GM21825 (cell line): ENCODE measurements at regions not wholly inside any gene's neighbourhood (a gene's known extent, or its start where the extent isn't known, plus 50 kb on each side); places are given as distances from the start of the nearest gene placed in this dataset.

Source experiments
- ATAC-seq: cut with Tn5 transposase; IDR thresholded peaks from one replicate; pipeline ENCODE4 v1.9.1; 2021; ENCODE audit warnings: mild to moderate bottlenecking, moderate library complexity; ENCODE audit not compliant: unreplicated experiment

DNA sequence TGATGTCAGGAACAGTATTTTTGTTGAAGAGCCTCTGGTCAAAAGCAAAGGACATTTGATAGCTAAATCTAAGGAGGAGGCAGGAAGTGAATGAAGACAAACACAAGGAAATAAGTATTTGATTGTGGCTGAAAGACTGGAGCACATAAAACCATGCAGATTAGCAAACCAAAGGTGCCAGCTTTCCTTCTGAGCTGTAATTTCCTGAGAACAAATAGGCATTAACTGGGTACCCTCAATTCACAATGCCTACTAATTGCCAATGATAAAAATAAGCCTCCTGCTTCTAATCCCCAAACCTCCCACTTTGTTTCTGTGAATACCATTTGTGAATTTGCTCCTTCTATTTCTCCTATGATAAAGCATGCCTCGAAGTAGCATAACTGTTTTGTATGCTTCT lies 1279.6 kb upstream of the USP15 start:
- ATAC-seq: no peak

DNA sequence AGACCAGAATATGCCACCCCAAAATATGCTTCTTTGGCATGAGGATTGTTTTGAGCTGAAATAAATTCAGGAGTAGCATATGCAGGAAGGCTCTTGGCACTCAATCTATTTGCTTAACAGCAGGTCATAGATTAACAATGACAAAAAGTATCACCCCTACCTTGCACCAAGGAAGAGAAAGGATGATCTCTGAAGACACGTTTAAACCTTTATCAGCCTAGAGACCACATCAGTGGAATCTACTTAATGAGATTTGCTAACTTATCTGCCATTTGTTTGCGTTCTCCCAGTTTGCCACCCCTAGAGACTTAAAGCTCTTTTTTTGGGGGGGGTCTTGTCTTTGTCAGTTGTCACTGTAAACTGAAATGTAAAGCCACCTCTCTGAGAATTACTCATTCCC lies 1278.7 kb upstream of the USP15 start:
- no peak for ATAC-seq

DNA sequence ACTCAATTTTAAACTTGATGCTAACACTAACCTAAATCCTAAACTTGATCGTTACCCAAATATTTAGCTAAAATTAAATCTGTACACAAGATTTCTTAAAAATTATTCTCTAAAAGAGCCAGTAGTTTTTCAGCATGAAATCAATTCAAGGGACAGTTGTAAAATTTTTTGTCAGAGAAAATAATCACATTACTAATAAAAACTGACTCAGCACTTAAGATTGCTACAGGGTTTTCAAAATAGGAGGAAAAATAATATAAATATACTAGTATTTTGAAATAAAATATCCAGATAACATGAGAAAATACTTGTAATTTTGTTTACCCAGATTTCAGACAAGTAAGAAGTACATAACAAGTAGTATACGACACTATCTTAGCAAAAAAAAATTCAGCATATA lies 1268.1 kb upstream of the USP15 start:
- no peak for ATAC-seq

DNA sequence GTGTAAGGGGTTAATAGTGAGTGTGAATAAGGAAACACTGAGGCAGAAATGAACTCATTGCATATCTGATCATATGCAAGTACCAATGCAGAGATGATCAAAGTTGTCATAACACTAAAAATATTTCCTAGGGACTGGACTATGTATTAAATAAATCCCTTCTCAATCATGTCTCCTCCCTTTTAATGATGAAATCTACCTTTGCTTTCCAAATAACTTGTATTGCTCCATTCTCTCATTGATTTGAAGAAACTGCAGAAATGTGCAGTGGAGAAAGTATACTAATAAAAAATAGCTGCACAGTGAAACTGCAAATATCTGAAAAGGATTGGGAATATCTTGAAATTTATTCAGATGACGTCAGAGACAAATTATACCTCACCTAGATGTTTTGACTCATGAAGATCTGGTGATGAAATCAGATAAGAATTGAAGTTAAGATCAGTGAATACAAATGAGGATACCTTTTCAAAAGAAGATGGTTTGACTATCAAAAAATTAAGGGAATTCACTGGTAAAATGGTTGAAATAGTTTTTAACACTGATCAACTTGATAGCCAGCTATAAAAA lies 1264.9 kb upstream of the USP15 start:
- no peak for ATAC-seq

DNA sequence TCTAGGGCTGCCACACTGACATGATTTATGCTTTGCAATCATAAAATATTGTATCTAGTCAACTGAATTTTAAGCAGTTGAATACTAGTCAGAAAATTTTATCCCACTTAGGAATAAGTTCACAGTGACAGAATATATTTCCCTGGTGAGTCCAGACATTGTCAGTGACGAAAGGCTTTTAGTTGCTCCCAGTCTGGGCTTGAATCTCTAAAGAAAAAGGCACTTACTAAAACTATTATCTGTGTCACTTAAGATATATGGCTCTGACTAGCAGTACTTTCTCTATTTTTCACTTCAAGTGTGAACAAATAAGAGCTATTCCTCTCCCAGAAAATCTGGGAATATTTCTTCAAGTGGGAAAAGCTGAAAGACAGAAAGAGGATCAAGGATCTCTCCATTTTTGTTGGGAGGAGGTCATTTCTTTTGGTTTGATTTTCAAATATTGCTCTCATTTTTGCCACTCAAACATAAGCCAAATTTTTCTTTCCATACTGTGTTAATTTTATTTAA lies 1262.3 kb upstream of the USP15 start:
- ATAC-seq: no peak

DNA sequence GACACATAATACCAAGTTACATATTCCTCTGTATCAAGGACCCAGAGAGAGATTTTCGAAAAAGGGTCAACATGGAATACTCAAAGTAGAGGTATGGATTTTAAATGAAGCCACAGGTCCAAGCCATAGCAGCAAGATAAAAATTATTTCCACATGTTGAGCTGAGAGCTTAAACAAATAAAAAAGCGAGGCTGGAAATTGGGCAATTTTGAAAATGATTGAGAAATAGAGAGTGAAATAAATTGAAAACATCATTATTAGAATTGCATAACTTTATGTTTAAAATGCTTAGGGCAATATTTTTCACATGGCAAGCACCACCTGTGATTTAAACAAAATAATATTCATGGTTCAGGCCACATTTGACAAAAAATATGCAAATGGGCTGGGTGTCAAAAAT lies 1251.0 kb upstream of the USP15 start:
- ATAC-seq: no peak

DNA sequence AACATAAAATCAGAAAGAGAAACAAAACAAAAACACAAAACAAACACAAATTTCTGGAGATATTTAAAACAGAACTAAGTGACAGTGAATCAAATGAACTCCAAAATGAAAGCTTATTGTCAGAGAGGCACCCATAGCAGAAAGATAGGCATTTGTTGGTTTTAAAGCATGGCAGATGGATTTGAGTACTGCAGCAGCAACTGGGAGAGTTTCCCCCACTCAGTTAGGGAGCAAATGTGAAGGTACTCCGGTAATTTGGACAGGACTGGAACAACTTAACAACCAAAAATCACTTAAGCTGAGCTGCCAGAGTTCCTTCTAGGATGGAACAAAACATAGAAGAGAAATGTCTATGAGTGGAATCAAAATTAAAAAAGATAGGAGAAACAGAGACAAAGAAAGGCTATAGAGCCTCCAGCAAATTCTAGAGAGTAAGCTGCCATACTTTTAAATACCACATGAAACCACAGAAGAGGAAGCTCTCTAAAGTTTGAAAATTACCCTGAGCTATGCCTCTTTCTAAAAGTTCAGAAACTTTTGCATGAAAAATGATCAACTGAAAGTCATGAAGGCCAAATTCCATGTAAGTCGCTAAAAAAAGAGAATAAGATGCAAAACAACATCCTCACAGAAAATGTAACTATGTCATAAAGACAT lies 1248.3 kb upstream of the USP15 start:
- ATAC-seq: no peak

DNA sequence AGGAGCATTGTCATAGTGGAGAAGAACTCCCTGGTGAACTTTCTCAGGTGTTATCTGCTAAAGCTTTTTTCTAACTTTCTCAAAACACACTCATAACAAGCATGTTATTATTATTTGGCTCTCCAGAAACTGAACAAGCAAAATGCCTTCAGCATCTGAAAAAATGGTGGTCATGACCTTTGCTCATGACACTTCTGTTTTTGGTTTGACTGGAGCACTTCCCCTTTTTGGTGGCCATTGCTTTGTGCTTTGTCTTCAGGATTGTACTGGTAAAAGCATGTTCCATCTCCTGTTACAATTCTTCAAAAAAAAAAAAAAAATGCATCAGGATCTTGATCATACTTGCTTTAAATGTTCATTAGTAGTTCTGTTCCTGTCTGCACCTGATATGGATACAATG lies 1241.6 kb upstream of the USP15 start:
- ATAC-seq: no peak

DNA sequence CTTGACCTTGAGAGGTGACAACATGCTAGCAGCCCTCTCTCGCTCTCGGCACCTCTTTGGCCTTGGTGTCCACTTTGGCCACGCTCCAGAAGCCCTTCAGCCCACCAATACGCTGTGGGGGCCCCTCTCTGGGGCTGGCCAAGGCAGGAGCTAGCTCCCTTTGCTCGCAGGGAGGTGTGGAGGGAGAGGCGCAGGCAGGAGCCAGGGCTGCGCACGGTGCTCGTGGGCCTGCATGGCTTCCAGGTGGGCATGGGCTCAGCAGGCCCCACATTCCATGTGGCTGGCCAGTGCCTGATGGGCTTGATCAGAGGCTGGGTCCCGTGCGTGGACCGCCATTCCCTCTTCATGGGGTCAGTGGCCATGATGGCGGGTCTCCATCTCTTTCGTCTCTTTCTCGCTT lies 1237.0 kb upstream of the USP15 start:
- no peak for ATAC-seq

DNA sequence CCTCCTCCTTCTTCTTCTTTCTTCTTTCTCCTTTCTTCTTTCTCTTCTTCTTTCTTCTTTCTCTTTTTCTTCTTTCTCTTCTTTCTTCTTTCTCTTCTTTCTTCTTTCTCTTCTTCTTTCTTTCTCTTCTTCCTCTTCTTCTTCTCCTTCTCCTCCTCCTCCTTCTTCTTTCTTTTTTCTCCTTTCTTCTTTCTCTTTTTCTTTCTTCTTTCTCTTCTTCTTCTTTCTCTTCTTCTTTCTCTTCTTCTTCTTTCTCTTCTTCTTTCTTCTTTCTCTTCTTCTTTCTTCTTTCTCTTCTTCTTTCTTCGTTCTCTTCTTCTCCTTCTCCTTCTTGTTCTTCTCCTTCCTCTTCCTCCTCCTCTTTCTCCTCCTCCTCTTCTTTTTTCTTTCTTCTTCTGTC lies 1230.7 kb upstream of the USP15 start:
- no peak for ATAC-seq

DNA sequence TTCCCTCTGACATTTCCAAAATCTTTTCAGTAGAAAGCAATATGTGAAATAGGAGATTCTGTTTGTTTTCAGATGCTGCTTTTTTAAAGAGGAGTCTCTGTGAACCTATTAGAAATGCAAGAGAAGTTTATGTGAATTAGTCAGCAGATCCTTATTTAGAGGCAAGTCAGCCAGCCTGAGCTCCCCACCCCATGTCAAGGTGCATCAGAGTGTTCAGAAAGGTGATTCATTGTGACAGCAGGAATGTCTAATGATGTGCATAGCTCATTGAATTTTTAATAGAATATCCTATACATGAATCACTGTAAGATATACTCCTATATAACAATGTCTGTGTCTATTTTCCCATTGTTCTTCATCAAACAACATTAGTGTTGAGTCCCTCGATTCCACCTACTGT lies 1222.4 kb upstream of the USP15 start:
- no peak for ATAC-seq

DNA sequence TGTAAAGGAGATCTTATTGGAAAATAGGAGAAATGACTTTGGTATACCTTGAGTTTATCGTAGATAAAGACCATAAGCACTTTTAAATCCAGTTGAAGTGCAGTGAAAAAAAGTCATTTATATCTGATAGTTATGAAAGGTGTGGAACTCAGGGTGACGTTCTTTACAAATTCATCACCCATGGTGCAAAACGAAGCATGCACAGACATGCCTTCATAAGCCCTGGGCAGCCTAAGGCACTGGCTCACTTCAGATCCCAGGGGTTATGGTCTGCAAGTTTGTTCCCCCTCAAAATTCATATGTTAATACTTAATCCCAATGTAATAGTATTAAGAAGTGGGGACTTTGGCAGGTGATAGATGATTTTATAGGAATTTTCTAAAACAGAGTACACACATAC lies 1216.4 kb upstream of the USP15 start:
- no peak for ATAC-seq

DNA sequence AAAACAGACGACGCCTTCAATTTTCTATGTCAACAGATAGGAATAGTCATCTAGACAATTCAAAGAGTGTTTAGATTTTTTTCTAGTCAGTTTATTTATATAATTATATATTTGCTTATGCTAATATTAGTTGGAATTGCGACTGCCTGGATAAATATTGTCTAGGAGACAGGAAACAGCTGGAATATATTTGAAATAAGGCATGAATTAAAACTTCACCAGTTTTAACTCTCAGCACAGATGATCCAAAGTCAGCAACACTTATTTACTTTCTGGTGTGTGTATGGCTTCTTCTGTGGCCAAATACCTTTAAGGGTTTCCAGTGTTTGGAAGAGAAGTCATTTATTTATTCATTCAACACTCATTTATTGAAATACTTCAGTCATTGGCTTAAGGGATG lies 1215.4 kb upstream of the USP15 start:
- no peak for ATAC-seq

DNA sequence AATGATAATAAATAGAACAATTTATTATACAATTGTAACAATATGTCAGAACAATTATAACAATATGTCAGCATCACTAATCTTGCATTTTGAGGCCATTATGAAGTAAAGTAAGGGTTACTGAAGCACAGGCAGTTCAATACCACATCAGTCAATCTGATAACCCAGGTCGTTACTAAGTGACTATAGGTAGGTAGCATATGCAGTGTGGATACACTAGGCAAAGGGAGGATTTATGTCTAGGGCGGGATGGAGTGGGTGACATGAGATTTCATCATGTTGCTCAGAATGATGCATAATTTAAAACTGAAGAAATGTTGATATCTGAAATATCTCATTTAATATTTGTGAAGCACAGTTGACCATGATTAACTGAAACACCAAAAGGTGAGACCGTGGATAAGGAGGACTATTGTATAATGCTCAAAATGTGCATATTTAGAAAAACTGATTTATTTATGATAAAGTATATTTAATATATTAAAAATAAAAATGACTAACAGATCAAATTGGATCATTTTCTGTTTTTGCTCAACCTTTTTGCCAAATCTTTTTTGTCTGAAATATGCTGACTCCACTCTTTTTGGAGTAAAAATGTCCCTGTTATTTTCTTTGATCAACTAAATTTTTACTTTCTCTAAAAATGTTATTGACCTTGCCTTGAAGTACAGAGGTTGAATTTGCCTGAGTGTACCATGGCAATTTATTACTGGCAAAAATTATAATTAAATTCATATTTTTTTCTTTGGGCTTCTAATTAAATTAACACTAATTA lies 1189.4 kb upstream of the USP15 start:
- no peak for ATAC-seq

DNA sequence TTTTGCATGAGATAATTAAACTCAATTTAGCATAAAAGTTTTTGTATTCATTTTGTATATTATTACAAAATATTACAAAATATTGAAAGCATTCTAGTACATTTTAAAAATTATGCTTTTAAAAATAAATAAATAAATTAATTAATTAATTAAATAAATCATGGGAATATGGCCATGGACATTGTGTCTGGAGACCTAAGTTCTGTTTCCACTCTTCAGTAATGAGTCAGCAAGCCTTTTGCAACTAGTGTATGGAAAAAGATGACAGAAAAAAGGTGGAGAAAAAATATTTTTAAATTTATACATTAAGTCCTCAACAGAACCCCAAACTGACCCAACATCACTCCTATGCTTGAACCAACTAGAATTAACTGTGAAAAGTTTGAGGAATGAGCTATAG lies 1187.5 kb upstream of the USP15 start:
- no peak for ATAC-seq

DNA sequence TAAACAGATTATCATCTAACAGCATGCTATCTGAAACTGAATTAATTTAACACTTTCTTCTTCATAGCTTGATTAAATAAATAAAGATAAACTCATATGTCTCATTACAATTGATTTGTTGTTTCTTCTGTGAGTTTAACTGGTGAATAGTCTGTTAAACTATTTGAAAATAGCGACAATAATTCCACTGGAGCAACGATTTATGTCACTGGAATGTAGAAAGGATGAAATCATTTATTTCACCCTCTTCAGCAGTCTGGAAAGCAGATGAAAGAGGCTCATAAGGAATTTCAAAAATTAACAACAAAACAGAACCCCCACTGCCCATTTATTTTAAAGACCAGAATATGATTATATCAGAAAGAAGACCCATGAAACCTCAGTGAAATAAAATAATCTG lies 1165.1 kb upstream of the USP15 start:
- ATAC-seq: no peak

DNA sequence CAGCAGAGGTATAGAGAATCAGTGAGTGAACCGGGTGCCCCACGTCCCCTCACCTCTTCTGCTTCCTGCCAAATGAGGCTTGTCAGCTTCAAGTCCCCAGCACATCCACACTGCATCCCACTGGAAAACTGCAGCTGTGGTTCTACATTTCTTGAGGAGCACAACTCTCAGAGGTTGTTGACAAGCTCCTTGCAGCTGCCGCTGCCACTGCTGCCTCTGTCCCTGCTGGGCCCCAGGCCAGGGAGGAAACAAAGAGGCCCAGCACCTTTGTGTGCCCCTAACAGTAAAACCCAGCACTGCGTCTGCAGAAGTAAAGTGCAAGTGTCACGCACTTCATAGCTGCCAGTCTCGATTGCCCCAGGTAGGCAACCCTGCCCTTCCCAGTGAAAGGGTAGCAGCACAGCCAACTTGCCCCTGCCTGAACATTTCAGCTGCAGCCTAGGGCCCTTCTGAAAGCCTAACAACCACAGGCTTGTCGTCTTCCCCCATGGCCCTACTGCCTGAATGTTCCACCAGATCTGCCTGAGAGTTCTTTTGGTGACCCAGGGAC lies 1162.1 kb upstream of the USP15 start:
- ATAC-seq: no peak

DNA sequence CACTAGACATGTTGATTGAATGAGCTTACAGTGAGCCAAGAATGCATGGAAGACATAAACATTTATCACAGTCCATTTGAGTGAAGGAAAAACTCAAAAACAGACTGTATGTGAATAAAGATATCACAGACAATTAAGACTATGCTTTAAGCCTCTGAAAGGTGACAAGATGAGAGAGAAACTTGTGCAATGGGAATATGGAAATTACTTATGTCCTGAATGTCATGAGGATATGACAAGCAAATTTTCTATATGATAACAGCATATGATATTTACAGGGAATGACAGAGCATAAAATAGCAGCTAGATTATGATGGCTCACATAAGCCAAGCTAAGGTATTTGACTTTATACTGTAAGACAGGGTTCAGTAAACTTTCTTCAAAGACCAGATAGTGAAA lies 1153.1 kb upstream of the USP15 start:
- ATAC-seq: no peak

DNA sequence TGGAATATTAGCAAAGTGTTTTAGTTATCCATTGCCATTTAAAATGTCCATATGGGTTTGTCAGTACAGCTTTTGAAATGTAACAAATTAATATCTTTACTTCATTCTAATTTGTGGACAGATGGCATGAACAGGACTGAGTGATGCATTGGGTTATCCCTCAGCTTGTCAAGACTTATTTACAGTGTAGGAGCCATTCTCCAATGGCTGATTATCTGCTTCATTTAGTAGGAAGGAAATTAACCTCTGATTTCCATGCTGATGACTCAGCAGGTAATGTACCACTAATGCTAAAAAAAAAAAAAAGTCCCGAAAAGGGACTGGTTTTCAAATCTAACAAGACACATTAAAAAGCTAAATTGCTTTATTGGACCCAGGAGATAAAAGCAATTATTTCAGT lies 1149.0 kb upstream of the USP15 start:
- no peak for ATAC-seq

DNA sequence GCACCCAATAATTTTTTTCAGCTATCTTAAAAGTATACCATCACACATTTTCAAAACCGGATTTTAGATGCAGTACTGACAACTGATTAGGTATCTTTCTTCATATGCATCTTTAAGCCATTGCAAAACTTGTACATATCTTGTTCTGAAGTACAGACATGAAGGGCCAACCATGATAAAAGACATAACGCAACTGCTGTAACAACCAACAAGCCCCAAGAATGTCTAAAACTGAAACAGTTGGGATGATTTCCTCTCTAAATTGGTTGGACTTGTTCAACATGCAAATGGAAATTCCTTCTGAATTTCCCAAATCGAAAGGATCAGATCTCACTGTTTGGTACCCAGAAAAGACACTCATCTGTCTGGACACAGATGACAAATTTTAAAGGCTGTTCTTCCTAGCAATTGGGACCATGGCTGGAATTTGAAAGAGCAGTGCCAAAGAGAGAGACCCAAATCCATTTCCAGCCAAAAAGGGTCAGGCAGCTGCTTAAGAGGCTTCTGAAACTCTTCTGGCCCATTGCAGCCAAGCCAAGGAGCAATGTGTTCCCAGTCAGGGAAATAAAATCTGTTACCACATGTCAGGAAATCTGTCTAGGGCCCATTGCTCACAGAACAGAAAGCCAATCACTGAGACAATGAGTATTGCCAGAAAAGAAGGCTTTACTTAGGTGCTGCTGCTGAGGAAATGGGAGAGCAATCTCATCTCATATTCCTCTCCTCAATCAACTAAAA lies 1122.4 kb upstream of the USP15 start:
- ATAC-seq: no peak

DNA sequence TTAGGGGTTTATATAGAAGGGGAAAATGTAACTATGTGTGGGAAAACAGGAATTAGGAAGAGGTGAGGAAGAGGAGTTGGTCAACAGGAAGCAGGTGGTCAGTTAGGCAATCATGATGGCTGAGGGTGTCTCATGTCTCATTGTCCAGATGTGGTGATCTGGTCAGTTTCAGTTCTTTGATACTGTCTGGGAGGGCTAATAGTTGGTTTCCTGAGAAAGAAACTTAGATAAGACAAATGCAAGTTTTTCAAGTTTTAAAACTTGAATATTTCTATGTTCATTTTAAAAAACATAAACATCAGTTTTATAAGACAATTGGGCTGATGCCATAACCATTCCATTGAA lies 1121.8 kb upstream of the USP15 start:
- no peak for ATAC-seq
